Left cardiac atrium (tissue), 4 donors: ENCODE measurements at regions not wholly inside any gene's neighbourhood (a gene's known extent, or its start where the extent isn't known, plus 50 kb on each side); places are given as distances from the start of the nearest gene placed in this dataset.
"Not testable (repeated sequence)": the region's sequence is repeated elsewhere in the genome, so short reads cannot be mapped to it uniquely, and the experiment has no call there.

Source experiments
- ATAC-seq, 2 donors: fragments of 200-7000 bp; cut with Tn5 transposase; one replicate each; pipeline ENCODE4 v1.9.1; 2020; ENCODE audit warnings: mild to moderate bottlenecking in 2 of 2, moderate library complexity in 2 of 2
- DNase-seq: peaks from one replicate; pipeline ENCODE4 v3.0.0-alpha.2; 2020
- intact Hi-C, 2 donors: fragments of 100-400 bp; cut with DNase I; formaldehyde crosslinking; loops; one replicate each; pipeline versions ENCODE4 v1.14.1 to v1.15.1; 2022 to 2023
- donor health status: DM: no; HTN: yes; CAD: no.
- donor health status: DM: no; HTN: yes; CAD: no; lungs with severe emphysema.
- donor health status: DM: yes; HTN: yes; CAD: no.
- donor health status: Dilated cardiomyopathy.

GRCh38 chr4:42281324-42282020, 115.8 kb upstream of the SHISA3 start:
- intact Hi-C loops, result loop anchor here (2.0 to 10.0 kb wide), 3 partner anchors 233 to 586 kb away; no protein-coding TSS in a partner anchor
- ATAC-seq (no peak), DNase-seq (no peak)

GRCh38 chr4:42282081-42282901, 115.0 kb upstream of the SHISA3 start:
- ATAC-seq, result peak; percentile 88 to 93
- intact Hi-C loops, result loop anchor here (2.0 to 10.0 kb wide), 3 partner anchors 233 to 585 kb away; no protein-coding TSS in a partner anchor
- DNase-seq, result peak; percentile 52

GRCh38 chr4:42284030-42284429, 113.3 kb upstream of the SHISA3 start:
- DNase-seq, result no peak
- ATAC-seq, result no peak
- intact Hi-C loops, result loop anchor here (5.0 to 10.0 kb wide), 2 partner anchors 231 to 583 kb away; no protein-coding TSS in a partner anchor

GRCh38 chr4:42288876-42289275, 108.4 kb upstream of the SHISA3 start:
- DNase-seq, ATAC-seq: not testable (repeated sequence)
- intact Hi-C loops, result loop anchor here in 1 of 2 donors (10.0 kb wide), 1 partner anchor 226 kb away; no protein-coding TSS in a partner anchor

- intact Hi-C loops, ATAC-seq, DNase-seq: not testable (repeated sequence)
These were observed 105.1 kb upstream of the SHISA3 start for GRCh38 chr4:42292192-42292591.

DNA sequence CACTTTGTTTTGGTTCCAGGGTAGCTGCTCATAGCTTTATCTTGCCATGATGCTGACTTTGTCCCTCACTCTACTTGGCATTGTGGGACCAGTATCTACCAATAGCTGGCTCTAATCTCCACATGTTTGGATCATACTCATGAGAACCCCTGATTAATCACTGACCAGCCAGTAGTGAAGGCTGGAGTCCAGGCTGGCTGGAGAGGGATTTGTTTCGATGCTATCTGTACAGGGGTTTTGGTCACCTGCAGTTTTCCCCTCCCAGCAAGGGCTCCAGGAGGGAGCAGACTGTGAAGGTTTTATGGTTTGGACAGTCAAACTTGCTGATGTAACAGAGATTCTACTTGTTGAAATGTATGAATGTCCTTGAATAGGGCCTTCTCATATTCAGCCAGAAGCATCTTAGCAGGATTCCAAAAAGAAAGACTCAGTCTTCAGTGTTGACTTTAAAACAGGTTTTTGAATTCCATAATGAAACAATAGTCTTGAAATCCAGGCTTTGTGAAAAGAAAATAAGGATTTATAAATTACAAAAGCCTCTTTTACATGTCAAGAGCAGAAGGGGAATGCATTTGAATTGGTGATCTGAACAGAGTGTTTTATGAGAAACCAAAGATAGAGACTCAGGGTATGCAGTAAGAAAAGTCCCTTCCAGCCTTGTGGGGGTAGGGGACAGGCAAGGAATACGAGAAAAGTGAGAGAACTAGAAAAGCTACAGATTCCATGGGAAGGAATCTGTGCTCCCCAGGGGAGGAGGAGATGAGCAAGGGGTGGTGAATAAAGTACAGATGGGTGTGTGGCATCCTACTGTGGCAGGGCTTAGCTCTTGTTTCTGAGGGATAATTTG, 103.1 kb upstream of the SHISA3 start:
- intact Hi-C loops, result no loop called here
- no peak for DNase-seq
- no peak for ATAC-seq

- intact Hi-C loops, result no loop called here
- no peak for DNase-seq
- no peak for ATAC-seq
These were observed 101.1 kb upstream of the SHISA3 start for GRCh38 chr4:42296196-42296595.

DNA sequence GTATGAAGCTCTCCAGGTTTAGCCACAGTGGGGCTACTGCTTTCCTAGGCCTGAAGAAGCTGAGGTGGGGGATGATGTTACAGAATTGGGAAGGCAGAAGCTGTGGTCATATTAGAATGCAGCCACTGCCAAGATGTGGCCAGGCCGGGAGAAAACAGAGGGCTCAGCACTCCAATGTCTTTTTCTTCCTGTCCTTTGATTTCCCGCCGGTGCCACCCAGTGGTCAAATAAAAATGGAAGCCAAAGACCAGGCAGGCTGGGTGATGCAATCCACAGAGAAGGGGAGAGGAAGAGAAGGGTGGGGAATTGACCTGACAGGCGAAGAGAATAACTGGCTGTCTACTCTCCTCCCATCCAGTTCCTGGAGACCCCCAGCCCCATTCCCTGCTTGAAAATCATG, 94.9 kb upstream of the SHISA3 start:
- DNase-seq (no peak), ATAC-seq (no peak)

GRCh38 chr4:42306221-42307109, 90.8 kb upstream of the SHISA3 start:
- DNase-seq, result peak; percentile 32

More for the DNA sequence above, 94.9 kb upstream of the SHISA3 start:
- intact Hi-C loops, result no loop called here

DNA sequence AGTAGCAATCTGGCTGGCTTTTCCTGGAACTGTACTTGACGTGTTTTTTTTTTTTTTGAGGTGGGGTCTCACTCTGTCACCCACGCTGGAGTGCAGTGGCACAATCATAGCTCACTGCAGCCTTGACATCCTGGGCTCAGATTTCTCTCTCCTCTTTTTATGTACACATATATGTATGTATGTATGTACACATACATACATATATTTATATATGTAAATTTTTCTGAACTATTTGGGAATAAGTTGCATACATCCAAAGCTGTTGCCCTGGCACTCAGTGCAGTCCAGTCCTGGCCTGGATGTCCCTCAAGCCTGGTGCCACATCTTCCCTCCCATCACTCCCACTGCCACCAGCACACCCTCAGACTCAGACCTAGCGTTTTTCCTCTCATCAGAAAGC, 89.0 kb upstream of the SHISA3 start:
- intact Hi-C loops, result no loop called here
- no peak for DNase-seq
- ATAC-seq, result no peak

More at GRCh38 chr4:42306221-42307109, 90.8 kb upstream of the SHISA3 start:
- ATAC-seq, result peak; percentile 50 to 95
- intact Hi-C loops, result no loop called here

- no peak for ATAC-seq
- intact Hi-C loops, result no loop called here
- no peak for DNase-seq
These were observed 87.7 kb upstream of the SHISA3 start for GRCh38 chr4:42309361-42310260.

- ATAC-seq (no peak), DNase-seq (no peak)
- intact Hi-C loops, result no loop called here
These were observed 86.9 kb upstream of the SHISA3 start for GRCh38 chr4:42310358-42310757.

DNA sequence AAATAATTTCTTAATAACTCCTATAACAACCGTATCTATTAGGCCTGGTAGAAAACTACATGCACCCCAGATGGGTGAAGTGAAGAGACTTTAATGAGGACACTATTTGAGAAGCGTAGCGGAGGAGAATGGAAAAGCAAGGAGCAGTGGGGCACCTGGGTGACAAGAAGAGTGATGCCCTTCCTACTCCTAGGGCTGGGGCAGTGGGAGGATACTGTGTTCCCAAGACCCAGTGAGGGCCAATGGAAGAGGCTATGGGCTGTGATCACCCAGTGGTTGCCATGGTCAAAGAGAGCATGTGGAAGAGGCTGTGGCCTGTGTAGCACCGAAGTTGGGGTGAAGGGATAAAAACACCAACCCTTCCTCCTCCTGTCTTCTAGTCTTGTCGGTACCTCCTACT, 86.5 kb upstream of the SHISA3 start:
- intact Hi-C loops, result no loop called here
- ATAC-seq, result no peak
- DNase-seq, result no peak

DNA sequence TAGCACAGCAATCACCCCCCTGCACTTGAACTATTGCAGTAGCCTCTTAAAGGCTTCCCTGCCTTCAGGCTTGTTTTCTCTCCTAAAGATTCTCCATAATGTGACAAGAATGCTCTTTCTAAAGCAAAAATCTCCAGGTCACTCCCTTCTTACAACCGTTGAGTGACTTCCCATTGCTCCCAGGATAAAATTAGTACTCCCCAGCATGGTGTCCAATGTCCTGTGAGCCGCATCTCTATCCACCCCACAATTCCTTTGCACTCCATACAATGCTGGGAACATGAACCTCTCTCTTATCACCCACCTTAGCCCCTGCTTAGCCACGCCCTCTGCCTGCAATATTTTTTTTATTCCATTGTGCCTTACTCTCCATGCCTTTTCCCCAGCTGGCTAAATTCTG, 85.7 kb upstream of the SHISA3 start:
- ATAC-seq (no peak), DNase-seq (no peak)
- intact Hi-C loops, result no loop called here

DNA sequence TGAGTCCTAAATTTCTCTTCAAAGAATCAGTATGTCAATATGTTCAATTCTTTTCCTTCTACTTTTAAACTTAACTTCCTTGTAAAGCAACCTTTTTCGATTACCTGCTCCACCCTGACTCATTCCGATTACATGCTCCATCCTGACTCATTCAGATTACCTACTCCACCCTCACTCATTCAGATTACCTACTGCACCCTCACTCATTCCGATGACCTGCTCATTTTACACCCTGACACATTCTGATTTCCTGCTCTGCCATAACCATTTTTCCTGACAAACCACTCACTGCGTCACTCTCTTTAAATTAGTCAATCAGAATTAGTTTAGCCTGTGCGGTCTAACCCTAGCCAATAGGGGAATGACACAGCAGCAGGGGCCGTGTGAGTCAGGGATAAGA, 83.9 kb upstream of the SHISA3 start:
- intact Hi-C loops, DNase-seq, ATAC-seq: not testable (repeated sequence)

GRCh38 chr4:42313872-42314271, 83.4 kb upstream of the SHISA3 start:
- intact Hi-C loops, result no loop called here
- DNase-seq (no peak), ATAC-seq (no peak)

DNA sequence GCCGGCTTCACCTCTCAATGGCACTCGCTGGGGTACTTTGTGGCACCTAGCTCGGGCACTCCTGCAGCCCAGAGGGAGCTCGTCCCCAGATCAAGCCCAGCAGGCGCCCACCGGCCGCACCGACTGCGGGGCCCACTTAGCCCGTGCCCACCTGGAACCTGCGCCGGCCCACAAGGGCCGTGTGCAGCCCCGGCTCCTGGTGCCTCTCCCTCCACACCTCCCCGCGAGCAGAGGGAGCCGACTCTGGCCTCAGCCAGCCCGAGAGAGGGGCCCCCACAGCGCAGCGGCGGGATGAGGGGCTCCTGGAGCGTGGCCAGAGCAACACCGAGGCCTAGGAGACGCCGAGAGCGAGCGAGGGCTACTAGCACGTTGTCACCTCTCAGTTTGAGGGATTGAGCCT, 82.1 kb upstream of the SHISA3 start:
- intact Hi-C loops, result no loop called here
- DNase-seq (no peak), ATAC-seq (no peak)
